Glomerular visceral epithelial cell (primary cell): ENCODE measurements at regions not wholly inside any gene's neighbourhood (a gene's known extent, or its start where the extent isn't known, plus 50 kb on each side); places are given as distances from the start of the nearest gene placed in this dataset.

ENCODE experiments used
- DNase-seq: peaks from one replicate; pipeline ENCODE4 v3.0.0-alpha.2; 2016; ENCODE audit errors: extremely low spot score

DNA sequence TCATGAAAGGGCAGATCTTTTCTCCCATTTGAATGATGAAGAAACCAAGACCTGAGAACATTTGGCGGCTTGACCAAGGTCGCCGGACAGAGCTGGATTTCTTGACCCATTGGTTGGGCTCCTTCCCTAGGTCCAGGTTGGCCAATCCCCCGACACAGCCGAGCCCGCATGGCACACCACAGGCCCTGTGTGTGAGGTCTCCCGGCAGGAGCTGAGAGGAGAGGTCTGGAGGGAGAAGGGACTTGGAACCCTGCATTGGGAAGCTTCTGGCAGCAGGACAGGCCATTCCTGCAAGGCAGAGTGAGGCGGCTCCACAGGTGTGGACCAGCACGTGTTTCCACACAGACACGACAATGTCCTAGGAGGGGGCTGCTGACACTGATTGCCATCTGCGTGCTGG lies 98.6 kb upstream of the THY1 start:
- no peak for DNase-seq

DNA sequence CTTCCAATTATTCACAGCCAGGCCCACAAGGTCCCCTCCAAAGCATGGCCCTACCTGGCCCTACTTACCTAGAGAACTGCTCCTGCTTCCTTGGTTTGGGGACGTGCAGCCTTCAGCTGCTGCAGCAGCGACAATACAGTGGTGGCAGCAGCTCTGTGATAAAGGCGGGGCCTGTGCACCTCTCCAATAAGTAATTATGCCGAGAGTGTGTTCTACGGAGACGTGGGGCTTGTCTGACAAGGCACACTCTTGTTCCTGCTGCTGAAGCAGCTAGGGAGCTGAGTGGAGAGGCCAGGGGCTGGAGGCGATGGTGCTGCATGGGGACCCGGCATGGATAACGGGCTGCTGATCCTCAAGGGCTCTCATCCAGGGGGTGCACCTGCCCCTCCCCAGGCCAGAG lies 98.0 kb upstream of the THY1 start:
- no peak for DNase-seq

DNA sequence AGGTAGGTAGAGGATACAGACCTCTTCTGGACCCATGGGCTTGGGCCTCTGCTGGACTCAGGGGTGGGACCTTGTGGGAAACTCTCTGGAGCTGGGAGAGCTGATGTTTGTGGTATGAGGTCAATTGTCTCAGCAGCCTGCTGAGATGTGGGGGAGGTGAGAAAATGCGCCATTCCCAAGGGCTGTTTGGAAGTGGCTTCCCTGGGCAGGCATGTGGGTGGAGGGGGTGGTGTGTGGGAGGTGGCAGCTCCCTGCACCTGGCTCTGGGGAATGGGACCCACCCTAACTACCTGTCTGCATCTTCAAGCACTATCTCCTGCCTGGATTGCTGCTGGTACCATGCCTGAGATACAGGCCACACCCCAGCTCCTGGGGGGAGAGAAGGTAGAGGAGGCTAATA lies 97.4 kb upstream of the THY1 start:
- DNase-seq: no peak

DNA sequence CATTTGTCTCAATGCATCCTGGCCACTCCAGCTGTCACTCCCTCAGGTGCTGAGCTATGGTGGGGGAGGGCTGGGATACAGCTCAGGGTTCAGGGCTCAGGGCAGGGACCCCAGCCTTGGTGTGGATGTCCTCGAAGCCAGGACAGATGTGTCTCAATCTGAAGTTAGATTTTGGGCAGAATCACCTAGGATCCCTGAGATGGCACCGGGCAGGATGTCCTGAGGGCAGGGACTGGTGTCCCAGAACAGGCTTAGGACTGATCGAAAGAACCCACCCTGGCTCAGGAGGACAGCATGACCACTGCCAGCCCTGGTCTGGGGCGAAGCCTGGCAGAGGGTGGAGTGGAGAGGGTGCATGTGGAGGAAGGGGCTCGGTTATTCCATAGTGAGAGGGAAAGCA lies 96.8 kb upstream of the THY1 start:
- DNase-seq: no peak

DNA sequence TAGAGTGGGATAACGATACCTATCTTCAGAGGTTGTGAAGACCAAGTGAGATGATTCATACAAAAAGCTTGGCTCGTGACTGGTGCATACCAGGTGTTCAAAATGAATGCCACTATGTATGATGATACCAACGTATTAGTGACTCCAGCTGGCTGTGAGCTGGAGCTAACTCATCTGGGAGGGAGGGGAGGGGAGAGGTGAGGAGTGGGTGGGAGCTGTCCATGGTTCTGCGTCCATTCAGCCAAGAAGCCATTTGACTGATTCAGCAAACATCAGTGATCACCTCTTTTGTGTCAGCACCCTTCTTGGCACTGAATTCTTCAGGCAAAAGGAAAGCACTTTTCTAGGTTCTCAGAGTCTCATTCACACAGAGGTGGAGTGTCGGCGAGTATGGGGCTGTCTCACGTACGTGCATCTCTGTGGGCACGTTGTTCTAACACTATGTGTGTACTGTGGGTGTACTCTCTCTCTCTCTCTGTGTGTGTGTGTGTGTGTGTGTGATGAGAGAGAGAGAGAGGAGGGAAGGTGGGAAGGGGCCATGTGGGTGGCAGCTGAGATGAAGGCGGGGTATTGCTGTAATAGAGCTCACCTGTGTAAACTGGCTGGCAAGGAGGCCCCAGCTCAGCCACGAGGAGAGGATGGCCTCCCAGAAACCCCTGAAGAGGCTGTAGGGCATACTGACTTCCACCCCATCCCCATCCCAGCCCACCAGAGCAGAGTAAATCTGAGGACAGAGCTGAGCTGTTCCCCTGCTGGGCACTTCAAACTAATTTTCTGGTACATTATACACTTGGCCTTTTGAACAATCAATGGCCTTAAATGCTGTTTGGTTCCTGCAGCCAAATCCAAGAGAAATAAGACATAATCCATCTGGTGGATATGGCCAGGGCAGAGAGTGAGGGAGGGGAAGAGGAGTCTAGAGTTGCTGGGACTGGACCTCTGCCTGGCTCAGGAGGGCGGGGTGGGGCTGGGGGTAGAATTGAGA lies 96.1 kb upstream of the THY1 start:
- DNase-seq: peak; percentile 16

DNA sequence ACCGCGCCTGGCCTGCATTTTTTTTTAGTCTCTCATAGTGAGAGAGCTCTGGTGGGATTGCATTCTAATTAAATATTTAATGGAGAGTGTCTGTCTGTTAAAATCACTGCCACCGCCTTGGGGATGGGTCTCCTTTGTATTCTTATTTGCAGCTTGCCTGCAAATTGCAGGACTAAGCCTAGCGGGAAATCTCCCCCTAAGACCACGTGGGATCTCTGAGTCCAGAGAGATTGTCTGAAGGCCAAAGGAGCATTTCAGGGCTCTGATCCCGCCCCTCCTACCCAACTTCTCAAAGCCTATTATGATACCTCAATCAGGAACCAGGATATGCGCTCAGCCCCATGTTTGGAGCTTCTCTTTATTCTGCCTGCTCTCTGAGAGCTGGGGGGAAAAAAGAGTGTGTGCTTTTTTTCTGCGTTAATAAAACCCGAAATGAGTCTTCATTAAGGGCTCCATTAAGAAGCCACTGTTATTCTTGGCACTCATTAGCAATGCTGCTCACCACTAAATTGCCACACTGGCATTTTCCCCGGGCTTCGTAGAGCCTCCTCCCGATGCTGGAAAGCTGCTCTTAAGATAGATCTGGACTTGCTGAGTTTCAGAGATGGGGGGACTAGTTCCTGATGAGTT lies 92.9 kb upstream of the THY1 start:
- DNase-seq: no peak

DNA sequence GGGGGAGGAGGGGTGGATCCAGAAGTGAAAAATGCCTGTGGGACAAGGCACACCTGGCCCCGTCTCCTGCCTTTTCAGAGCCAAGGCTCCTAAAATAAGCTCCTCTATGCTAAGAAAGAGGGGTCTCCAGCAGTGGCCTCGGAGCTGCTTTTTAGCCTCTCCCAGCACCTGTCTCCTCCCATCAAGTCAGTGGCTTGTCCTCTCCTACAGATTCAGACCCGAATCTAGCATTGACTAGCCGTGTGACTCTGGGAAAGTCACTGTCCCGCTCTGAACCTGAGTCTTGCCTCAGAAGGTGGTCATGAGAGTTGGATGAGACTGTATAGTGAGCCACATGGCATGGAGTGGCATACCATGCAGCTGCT lies 90.8 kb upstream of the THY1 start:
- DNase-seq: no peak

DNA sequence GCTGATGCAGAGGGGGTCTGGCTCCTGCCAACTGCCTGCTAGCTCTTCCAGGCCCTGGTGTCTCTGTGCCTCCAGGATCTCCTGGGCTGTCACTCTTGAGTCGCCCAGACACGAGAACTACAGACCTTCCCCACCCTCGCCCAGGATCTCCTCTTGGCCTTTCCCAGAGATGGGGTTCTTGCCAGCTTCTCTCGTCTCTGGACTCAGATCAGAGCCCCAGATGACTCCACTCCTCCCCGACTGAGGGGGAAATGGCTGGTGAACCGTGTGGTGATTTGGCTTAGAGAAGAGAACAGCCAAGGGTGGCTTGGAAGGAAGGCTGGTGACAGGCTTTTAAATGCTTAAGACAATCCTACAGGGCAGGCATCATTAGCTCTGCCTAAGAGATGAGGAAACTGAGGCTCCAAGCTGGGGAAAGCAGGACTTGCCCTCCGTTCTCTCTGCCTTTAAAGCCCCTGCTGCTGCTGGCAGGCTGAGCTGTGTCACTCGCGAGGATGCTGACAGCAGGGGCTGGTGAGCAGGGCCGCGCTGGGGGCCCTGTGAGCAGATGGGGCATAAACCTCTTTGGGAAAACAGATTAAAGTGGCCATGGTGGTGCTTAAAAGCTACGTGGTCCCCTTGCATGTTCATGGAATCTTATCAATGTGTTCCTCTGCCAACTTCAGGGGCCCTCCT lies 90.3 kb upstream of the THY1 start:
- no peak for DNase-seq

DNA sequence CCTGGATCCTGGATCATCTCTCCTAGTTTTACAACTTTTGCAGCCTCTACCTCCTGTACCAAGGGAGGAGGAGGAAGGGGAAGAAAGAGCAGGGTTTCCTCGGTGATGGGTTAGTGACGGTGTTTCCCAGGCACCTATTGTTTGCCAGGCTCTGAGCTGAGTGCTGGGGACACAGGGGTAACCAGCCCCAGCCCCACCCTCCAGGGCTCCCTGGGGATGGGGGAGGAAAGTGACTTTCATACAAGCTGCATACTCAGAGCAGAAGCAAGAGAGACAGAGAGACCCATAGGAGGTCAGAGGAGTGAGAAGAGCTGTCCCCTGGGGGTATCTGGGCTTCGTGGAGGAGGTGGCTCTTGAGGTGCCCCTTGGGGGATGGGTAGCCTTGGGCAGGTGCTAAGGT lies 89.4 kb upstream of the THY1 start:
- no peak for DNase-seq

DNA sequence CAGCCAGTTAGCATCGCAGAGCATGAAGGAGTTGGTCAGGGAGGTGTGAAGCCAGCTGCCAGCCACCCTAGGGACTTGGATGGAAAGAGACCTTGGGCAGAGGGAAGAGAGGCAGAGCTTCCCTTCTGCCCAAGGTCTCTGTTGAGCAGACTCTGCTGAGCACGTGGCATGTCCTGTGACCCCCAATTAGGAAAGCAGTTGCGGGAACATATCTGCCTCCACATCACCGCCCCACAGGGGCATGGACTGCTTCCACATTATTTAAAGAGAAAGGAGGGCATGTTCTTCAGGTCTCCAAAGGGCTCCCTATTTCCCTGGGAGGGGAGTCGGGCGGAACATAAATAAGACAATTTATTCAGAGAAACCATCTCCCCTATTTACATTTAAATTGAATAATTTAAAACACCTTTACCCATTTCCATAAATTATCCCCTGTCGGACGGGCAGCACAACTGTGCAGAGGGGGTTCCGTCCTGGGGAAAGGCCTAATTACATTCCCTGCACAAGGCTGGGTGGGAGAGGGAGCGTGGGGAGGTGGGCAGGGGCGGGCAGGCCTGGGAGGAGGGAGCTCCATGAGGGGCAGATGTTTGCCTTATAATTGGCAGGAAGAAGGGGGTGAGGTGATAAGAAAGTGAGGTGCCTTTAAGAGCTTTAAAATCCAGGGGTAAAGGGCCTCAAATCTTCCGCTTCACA lies 88.8 kb upstream of the THY1 start:
- DNase-seq: no peak

DNA sequence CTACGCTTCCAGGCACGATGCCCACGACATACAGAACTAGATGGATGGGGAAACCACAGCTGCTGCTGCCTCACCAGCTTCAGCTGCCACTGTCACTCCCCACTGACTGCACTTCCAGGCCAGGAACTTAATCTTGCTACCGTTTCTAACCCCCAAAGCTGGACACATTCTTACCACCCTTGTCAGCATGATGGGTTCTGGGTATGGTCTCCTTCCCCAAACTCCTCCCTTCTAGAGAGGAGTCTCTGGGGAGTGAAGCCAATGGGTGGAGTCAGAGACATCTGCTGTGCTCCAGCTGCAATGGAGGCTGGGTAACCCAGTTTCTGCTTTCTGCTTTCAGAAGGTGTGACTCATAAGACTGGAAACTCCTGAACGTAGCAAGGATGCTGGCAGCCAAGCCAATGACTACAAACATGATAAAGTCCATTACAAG lies 87.0 kb upstream of the THY1 start:
- DNase-seq: peak; percentile 66

DNA sequence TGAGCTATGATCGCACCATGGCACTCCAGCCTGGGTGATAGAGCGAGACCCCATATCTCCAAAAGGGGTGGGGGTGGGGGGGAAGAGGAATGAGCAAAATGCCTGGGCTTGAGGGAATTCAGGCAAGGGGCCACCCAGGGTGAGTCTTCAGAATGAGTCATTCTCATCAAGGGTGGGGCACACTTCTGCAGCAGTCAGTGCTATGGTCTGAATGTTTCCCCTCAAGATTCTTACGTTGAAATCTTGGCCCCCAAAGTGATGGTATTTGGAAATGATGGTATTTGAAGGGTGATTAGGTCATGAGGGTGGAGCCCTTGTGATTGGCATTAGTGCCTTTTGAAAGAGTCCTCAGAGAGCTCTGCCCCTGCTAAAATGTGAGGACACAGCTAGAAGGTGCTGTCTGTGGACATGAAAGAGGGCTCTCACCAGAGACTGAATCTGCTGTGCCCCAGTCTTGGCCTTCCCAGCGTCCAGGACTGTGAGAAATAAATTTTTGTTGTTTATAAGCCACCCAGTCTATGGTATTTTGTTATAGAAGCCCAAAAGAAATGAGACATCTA lies 86.4 kb upstream of the THY1 start:
- no peak for DNase-seq

DNA sequence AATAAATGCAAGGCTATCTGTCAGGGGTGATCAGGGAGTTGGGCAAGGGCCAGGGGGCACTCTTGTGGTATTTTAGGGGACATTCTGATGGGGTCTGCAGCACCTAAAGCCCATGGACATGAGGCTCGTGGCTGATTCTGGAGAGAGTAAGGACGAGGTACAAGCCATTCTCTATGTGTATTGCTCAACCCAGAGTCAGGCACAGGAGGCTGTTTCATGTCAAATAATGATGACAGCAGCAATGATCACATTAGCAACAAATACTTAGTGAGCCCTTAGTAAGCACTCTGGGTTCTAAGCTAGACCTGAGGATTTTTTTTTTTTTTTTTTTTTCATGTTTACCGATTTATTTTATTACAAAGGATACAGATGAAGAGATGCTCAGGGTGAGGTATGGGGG lies 83.5 kb upstream of the THY1 start:
- no peak for DNase-seq

DNA sequence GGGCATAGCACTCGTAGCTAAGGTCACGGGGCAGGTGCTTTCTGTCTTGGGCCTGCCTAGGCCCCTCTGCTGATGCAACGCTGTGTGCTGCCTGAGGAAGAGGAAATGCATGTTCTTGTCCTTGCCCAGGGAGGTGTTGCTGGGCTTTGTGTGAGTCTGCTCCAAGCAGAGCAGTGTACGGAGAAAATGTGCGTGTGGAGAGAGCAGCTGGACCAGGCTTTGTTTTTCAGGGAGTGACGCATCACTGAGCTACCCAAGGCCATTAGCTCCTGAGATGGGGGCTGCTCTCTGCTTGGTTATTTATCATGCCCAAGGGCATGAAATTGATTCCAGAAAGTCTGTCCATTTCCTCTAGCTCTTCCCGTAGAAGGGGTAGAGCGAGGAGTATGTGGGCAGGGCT lies 82.9 kb upstream of the THY1 start:
- no peak for DNase-seq

DNA sequence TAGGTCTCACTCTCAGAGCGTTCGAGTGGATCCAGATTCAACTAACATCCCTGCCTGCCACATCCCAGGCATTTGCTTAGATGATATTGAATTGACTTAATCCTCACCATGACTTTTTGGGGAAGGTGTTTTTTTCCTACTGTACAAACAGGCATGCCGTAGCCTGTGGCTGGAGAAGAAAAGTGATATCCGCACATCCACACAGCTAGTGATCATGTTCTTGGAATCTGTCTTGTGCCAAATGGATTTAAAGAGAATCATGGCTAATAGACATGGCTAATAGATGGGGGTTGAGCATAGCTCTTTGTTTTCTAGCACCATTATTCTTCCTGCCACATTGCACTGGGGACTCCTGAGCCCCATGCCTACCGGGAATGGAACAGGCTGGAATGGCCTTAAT lies 82.1 kb upstream of the THY1 start:
- DNase-seq: no peak

DNA sequence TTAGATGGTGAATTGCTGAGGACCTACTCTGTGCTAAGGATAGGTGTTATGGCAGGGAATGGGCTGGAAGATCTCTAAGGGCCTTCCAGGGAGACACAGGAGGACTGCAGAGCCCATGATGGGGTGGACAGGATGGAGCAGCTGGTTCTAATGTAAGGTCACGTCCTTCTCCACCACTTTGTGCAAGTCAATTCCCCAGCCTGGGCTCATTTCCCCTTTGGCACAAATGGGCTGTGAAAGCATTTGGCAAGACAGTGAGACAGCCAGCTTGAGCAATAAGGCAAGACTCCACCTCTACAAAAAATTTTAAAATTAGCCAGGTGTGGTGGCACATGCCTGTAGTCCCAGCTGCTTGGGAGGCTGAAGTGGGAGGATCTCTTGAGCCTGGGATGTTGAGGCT lies 81.4 kb upstream of the THY1 start:
- no peak for DNase-seq

DNA sequence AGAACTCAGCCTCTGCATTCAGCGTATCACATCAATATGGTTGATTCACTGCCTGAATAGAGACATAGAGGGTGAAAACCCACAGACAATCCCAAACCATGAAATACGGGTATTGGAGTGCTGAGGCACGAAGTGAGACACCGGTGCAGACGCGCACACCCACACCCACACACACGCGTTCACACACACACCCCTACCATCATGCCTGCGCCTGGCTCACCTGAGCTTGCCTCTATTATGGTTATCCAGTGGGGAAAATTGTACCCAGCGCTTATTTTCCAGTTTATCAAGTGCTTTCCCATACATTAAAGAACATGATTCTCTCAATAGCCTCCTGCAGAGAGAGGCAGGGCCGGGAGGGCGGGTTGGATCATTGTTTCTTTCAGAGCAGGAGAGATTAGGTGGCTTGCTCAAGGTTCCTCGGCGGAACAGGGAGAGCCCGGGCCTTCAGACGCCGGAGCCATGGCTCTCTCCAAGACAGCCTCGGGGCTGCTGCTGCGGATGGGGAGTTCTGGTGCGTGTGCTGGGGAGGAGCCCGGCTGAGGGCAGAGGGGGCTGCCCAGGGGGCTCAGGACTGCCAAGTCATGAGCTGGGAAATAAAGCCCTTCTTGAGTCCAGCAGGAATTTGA lies 78.9 kb upstream of the THY1 start:
- no peak for DNase-seq

DNA sequence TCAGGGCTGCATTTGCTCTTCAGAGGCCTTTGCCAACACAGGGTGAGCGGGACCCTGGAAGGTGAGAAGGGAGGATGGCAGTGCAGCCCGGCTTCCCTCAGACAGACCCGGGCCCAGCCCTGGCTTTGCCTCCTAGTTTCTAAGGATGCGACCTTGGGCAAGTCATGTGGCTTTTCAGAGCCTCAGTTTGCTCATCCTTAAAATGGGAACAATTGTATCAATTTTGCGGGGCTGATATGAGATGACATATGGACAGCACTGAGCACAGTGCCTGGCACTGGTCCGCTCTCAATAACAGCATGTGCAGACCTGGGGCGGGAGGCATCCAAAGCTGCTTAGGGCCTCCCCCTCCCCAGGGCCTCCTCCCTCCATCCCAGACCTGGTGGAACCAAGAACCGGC lies 74.7 kb upstream of the THY1 start:
- no peak for DNase-seq

DNA sequence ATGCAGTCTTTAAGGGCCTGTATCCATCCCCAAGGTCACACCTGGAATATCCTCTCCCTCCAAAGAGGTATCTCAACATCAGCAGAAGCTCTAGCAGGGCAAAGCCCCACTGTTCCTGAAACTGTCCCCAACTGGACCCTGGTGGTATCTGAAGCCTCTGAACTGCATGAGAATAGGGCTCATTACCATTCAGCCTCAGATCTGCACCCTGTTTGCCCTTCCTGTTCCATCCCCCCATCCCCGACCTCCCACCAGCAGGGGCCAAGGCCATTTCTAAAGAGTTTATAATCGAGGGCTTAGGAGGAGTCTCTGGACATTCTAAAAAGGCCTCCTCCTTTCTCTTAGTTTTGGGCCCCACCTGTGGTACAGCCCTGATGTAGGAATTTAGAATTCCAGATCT lies 74.0 kb upstream of the THY1 start:
- DNase-seq: no peak

DNA sequence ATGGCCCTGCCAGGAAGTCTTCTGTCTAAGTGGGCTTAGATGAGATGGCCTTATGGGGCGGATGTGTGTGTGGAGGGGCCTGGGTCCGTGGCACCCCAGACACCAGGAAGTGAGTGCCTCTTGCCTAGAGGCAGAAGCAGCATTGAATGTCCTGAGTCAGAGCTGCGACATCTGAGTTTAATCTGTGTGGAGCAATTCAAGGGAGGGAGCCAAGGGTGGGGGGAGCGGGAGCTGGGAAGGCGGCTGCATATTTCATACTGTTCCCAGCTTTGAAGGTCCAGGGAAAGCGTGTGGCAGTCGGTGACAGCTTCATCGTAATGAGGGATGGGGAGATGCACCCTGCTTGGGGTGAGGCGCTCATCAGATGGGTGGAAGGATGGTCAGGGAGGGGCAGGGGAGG lies 73.5 kb upstream of the THY1 start:
- no peak for DNase-seq

DNA sequence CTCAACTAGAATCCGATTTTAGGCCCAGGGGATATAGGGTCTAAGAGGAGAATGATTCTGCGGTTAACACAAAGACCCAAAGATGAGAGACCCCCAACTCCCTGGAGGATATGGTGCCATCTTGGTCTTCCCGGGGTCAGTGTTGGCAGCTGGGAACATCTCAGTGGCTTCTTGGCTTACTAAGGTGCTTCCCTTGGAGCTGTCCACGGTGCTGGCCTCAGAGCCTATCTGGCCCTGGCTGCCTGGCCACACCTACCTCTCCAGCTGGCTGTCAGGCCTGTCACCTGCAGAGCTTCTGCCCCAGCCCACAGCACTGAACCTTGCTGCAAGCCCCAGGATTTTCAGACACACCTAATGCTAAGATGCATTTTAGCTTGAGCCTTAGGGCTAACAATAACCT lies 70.7 kb upstream of the THY1 start:
- peak; percentile 17 for DNase-seq
